ENCODE measurements at regions not wholly inside any gene's neighbourhood (a gene's known extent, or its start where the extent isn't known, plus 50 kb on each side); places are given as distances from the start of the nearest gene placed in this dataset.
A peak's percentile ranks its signal among the peaks of the same experiment; 100 is the strongest.

DNA sequence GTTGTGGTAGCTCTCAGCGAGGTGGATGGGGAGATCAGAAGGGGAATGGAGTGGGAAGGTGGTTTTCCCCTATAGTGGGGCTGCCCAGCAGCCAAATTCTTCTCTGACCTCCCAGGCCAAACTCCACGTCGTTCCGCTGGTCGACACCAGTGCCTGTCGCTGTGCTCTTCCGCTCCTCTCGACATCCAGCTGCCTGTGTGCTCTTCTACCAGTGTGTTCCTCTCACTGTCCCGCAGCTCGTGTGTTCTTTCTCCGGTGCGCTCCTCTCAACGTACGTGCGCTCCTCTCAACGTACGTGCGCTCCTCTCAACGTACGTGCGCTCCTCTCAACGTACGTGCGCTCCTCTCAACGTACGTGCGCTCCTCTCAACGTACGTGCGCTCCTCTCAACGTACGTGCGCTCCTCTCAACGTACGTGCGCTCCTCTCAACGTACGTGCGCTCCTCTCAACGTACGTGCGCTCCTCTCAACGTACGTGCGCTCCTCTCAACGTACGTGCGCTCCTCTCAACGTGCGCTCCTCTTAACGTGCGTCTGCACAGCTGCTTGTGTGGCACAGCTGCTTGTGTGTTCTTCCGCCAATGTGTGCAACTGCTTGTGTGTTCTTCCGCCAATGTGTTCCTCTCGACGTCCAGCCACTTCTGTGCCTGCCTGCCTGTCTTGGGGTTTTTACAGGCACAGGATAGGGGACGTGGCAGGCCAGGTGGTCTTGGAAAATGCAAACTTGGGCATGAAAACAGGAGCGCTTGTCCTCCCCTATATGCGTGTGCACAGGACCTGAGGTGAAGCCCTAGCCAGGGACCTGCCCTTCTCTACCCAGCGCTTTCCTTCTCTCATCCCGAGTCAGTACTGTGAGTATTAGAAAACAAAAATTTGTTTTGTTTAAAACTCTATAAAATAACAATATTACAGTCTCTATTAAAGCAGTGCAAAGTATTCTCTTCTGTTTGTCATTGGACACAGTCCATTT, 991.1 kb downstream of the GBE1 start:
- Histone ChIP-seq H3K9ac (peak overlapping the region; percentile 86), H3K27me3 (replicated peaks; ENCODE audit: insufficient read depth) (no peaks in the 10 kb centered on the region), H3K4me2 (ENCODE audit: unreplicated experiment) (peak overlapping the region; percentile 79), H3K79me2 (ENCODE audit: insufficient read depth) (peaks cover 56% of the 10 kb centered on the region), H3K4me1 (ENCODE audit: insufficient read depth) (0 out of 2 replicates have a peak, but pooled peaks cover 5% of the 10 kb centered on the region), H3K27ac (peak overlapping the region; percentile 86), H2AFZ (peak overlapping the region; percentile 82), H3K4me3 (peak overlapping the region; percentile 83), H3K9me2 (ENCODE audit: insufficient read depth) (no peaks in the 10 kb centered on the region), H3F3A (ENCODE audit: insufficient read depth) (peaks cover 9% of the 10 kb centered on the region; the same call in 1 of the 2 replicates), H3K9me3 (ENCODE audit: low read depth) (no peaks in the 10 kb centered on the region), H3K36me3 (ENCODE audit: low read depth) (no peaks in the 10 kb centered on the region), H4K20me1 (ENCODE audit: insufficient read depth) (no peaks in the 10 kb centered on the region)
- peak; percentile 82 for DNase-seq
- TF ChIP-seq EZH2 (IDR thresholded peaks at IDR 0.05; ENCODE audit: insufficient read depth, poor library complexity, severe bottlenecking): no peak
- TF ChIP-seq EZH2phosphoT487 (IDR thresholded peaks at IDR 0.05; ENCODE audit: insufficient read depth, low read depth): no peak
- in situ Hi-C loops (cut with MboI): no loop called here
- WGBS, 2 experiments (ENCODE audit: low coverage in 1 of 2, low lambda C conversion rate in 2 of 2, missing lambda C conversion rate in 2 of 2): 40 to 44% methylated on average over 29 to 48 of the region's 61 CpGs

DNA sequence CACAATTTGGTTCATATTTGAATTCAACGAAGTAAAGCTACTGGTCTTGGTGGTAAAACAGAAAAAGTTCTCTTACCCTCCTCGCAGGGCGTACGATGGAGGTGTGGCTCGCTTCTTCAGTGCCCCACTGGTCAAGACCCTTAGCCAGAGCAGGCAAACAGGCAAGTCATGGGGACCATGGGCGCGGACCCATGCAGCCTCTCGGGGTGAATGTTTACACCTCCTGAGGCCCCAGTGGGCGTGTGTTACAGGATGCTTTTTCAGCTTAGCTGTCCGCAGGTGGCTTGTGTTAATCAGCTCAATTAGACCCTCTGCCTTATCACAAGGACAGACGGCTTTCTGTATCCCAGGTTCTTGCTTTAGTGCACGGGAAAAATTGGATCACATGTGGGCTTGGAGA, 991.8 kb downstream of the GBE1 start:
- Histone ChIP-seq H3F3A (ENCODE audit: insufficient read depth) (peaks cover 9% of the 10 kb centered on the region; the same call in 1 of the 2 replicates), H3K4me3 (peak overlapping the region; percentile 79), H2AFZ (peak overlapping the region; percentile 82), H3K4me1 (ENCODE audit: insufficient read depth) (0 out of 2 replicates have a peak, but pooled peaks cover 5% of the 10 kb centered on the region), H3K4me2 (ENCODE audit: unreplicated experiment) (peak overlapping the region; percentile 79), H3K27me3 (replicated peaks; ENCODE audit: insufficient read depth) (no peaks in the 10 kb centered on the region), H3K36me3 (ENCODE audit: low read depth) (no peaks in the 10 kb centered on the region), H3K9me3 (ENCODE audit: low read depth) (no peaks in the 10 kb centered on the region), H3K79me2 (ENCODE audit: insufficient read depth) (peaks cover 57% of the 10 kb centered on the region), H3K9ac (peak overlapping the region; percentile 68), H3K9me2 (ENCODE audit: insufficient read depth) (no peaks in the 10 kb centered on the region), H3K27ac (peak overlapping the region; percentile 36; the same call in 1 of the 2 replicates), H4K20me1 (ENCODE audit: insufficient read depth) (no peaks in the 10 kb centered on the region)
- TF ChIP-seq EZH2phosphoT487 (IDR thresholded peaks at IDR 0.05; ENCODE audit: insufficient read depth, low read depth) (no peak), EZH2 (IDR thresholded peaks at IDR 0.05; ENCODE audit: insufficient read depth, poor library complexity, severe bottlenecking) (no peak)
- in situ Hi-C loops (cut with MboI): no loop called here
- peak; percentile 9 for DNase-seq
- WGBS, 2 experiments (ENCODE audit: low coverage in 1 of 2, low lambda C conversion rate in 2 of 2, missing lambda C conversion rate in 2 of 2): 48 to 53% methylated on average over 12 of the region's 12 CpGs

DNA sequence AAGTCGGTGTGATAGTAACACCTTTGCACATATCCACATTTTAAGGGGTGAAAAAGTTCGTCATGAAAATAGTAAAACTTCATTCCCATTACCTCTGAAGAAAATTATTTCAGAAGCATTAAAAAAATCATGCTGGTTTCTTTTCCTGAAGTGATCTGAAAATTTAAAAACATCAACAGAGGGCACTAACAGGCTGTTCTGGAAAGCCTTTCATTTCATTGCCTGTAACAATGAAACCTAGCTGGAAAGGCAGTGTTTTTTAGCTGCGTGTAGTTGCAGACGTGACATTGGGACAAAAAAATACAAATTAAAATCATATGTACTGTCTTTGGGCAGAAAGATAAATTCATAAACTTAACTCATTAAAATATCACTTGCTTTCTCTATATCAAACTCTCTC, 993.8 kb downstream of the GBE1 start:
- peak; percentile 51 for DNase-seq
- Histone ChIP-seq H3K4me3 (peak overlapping the region; percentile 79), H3K27me3 (replicated peaks; ENCODE audit: insufficient read depth) (no peaks in the 10 kb centered on the region), H2AFZ (peak overlapping the region; percentile 47), H3K79me2 (ENCODE audit: insufficient read depth) (peaks cover 57% of the 10 kb centered on the region), H3K4me2 (ENCODE audit: unreplicated experiment) (peak overlapping the region; percentile 79), H3K27ac (peak overlapping the region; percentile 37), H3K9me3 (ENCODE audit: low read depth) (no peaks in the 10 kb centered on the region), H3K36me3 (ENCODE audit: low read depth) (no peaks in the 10 kb centered on the region), H3F3A (ENCODE audit: insufficient read depth) (peaks cover 9% of the 10 kb centered on the region; the same call in 1 of the 2 replicates), H3K9ac (peak overlapping the region; percentile 68), H3K9me2 (ENCODE audit: insufficient read depth) (no peaks in the 10 kb centered on the region), H4K20me1 (ENCODE audit: insufficient read depth) (no peaks in the 10 kb centered on the region), H3K4me1 (ENCODE audit: insufficient read depth) (0 out of 2 replicates have a peak, but pooled peaks cover 5% of the 10 kb centered on the region)
- no peak for TF ChIP-seq EZH2 (IDR thresholded peaks at IDR 0.05; ENCODE audit: insufficient read depth, poor library complexity, severe bottlenecking)
- WGBS, 2 experiments (ENCODE audit: low coverage in 1 of 2, low lambda C conversion rate in 2 of 2, missing lambda C conversion rate in 2 of 2): 6 to 8% methylated on average over 4 of the region's 4 CpGs
- in situ Hi-C loops (cut with MboI): no loop called here

DNA sequence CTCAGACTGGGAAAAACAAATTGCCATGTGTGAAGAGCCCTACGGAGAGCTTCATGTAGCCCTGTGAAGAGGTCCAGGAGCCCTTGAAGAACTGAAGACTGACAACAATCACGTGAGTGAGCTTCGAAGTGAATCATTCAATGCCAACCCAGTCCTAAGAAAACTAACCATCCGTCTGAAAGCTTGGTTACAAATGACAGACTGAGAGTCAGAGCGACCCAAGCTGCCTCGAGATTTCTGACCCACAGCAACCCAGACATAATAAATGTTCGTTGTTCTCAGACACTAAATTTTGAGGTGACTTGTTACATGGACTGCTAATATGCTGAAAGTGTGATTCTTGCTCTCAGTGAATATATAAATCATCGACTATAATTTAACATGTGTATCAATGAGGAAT, 987.2 kb upstream of the ROBO1 start:
- in situ Hi-C loops (cut with MboI): no loop called here
- H3K4me3 ChIP-seq: no peak overlapping the region
- no peaks in the 10 kb centered on the region for H3K79me2 ChIP-seq (ENCODE audit: insufficient read depth)
- H3K4me1 ChIP-seq (ENCODE audit: insufficient read depth): no peaks in the 10 kb centered on the region
- no peak for TF ChIP-seq EZH2phosphoT487 (IDR thresholded peaks at IDR 0.05; ENCODE audit: insufficient read depth, low read depth)
- no peak for TF ChIP-seq EZH2 (IDR thresholded peaks at IDR 0.05; ENCODE audit: insufficient read depth, poor library complexity, severe bottlenecking)
- no peak overlapping the region for H2AFZ ChIP-seq
- H3K9ac ChIP-seq: no peak overlapping the region
- no peaks in the 10 kb centered on the region for H4K20me1 ChIP-seq (ENCODE audit: insufficient read depth)
- no peaks in the 10 kb centered on the region for H3K36me3 ChIP-seq (ENCODE audit: low read depth)
- no peaks in the 10 kb centered on the region for H3F3A ChIP-seq (ENCODE audit: insufficient read depth)
- H3K9me3 ChIP-seq (ENCODE audit: low read depth): no peaks in the 10 kb centered on the region
- no peaks in the 10 kb centered on the region for H3K27me3 ChIP-seq (replicated peaks; ENCODE audit: insufficient read depth)
- H3K27ac ChIP-seq: no peak overlapping the region
- DNase-seq: no peak
- H3K4me2 ChIP-seq (ENCODE audit: unreplicated experiment): no peak overlapping the region
- peaks cover 3% of the 10 kb centered on the region; the same call in 1 of the 2 replicates for H3K9me2 ChIP-seq (ENCODE audit: insufficient read depth)
- 36 to 45% methylated on average over 8 of the region's 8 CpGs for WGBS, 2 experiments (ENCODE audit: low coverage in 1 of 2, low lambda C conversion rate in 2 of 2, missing lambda C conversion rate in 2 of 2)
